HG03442 (cell line): ENCODE measurements at regions not wholly inside any gene's neighbourhood (a gene's known extent, or its start where the extent isn't known, plus 50 kb on each side); places are given as distances from the start of the nearest gene placed in this dataset.
"Not testable (repeated sequence)": the region's sequence is repeated elsewhere in the genome, so short reads cannot be mapped to it uniquely, and the experiment has no call there.

Experiments used
- ATAC-seq: cut with Tn5 transposase; IDR thresholded peaks from one replicate; pipeline ENCODE4 v1.9.1; 2021; ENCODE audit warnings: mild to moderate bottlenecking, moderate library complexity; ENCODE audit not compliant: unreplicated experiment

GRCh38 chr5:135184646-135185045 is 150.6 kb upstream of the PITX1 start:
- no peak for ATAC-seq

GRCh38 chr5:135183464-135183863 is 149.4 kb upstream of the PITX1 start:
- no peak for ATAC-seq

- ATAC-seq, result no peak
These were observed 148.6 kb upstream of the PITX1 start for GRCh38 chr5:135182675-135183074.

GRCh38 chr5:135181653-135182052 is 147.6 kb upstream of the PITX1 start:
- ATAC-seq, result no peak

- no peak for ATAC-seq
These were observed 145.4 kb upstream of the PITX1 start for GRCh38 chr5:135179308-135179980.

- ATAC-seq, result no peak
These were observed 144.6 kb upstream of the PITX1 start for GRCh38 chr5:135178476-135179155.

GRCh38 chr5:135177591-135177990 is 143.6 kb upstream of the PITX1 start:
- no peak for ATAC-seq

- no peak for ATAC-seq
These were observed 143.0 kb upstream of the PITX1 start for GRCh38 chr5:135176991-135177390.

GRCh38 chr5:135174315-135175096 is 140.5 kb upstream of the PITX1 start:
- no peak for ATAC-seq

GRCh38 chr5:135173662-135174290 is 139.7 kb upstream of the PITX1 start:
- ATAC-seq, result no peak

GRCh38 chr5:135172718-135173117 is 138.7 kb upstream of the PITX1 start:
- ATAC-seq, result no peak

- no peak for ATAC-seq
These were observed 137.3 kb upstream of the PITX1 start for GRCh38 chr5:135171336-135171735.

- ATAC-seq, result no peak
These were observed 136.5 kb upstream of the PITX1 start for GRCh38 chr5:135170500-135170899.

- no peak for ATAC-seq
These were observed 135.7 kb upstream of the PITX1 start for GRCh38 chr5:135169753-135170152.

GRCh38 chr5:135167634-135168033 is 133.6 kb upstream of the PITX1 start:
- no peak for ATAC-seq

- not testable (repeated sequence) for ATAC-seq
These were observed 131.0 kb upstream of the PITX1 start for GRCh38 chr5:135164873-135165614.

GRCh38 chr5:135163964-135164363 is 129.9 kb upstream of the PITX1 start:
- no peak for ATAC-seq

- no peak for ATAC-seq
These were observed 129.4 kb upstream of the PITX1 start for GRCh38 chr5:135163391-135163790.

GRCh38 chr5:135162661-135163265 is 128.7 kb upstream of the PITX1 start:
- no peak for ATAC-seq

GRCh38 chr5:135161221-135161620 is 127.2 kb upstream of the PITX1 start:
- ATAC-seq, result no peak
